ENCODE measurements at regions not wholly inside any gene's neighbourhood (a gene's known extent, or its start where the extent isn't known, plus 50 kb on each side); places are given as distances from the start of the nearest gene placed in this dataset.

DNA sequence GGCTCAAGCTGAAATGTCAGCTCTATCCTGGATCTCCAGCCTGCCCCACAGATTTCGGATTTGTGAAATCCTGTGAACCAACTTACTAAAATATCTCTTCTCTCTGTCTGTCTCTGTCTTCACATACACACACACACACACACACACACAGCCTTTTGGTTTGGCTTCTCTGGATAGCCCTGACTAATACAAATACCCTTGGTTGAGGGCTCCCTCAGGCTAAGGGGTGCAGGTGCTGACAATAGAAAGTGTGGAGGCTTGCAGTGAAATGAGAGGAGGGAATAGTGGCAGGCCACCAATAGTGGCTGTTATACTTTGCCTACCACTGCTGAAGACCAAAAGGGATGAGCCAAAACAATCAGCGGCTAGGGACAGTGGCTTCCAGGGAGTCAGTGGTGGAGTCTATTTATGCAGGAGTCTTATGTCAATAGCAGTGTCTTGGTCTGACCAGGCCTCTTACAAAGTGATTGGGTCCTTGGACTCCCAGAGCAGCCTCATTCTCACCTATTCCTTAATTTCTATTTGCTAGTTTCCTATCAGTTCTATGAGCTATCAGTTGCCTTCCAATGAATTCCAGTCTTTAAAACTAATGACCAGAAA, 93.2 kb upstream of the GAS1 start:
- TF ChIP-seq, protein P1, sequence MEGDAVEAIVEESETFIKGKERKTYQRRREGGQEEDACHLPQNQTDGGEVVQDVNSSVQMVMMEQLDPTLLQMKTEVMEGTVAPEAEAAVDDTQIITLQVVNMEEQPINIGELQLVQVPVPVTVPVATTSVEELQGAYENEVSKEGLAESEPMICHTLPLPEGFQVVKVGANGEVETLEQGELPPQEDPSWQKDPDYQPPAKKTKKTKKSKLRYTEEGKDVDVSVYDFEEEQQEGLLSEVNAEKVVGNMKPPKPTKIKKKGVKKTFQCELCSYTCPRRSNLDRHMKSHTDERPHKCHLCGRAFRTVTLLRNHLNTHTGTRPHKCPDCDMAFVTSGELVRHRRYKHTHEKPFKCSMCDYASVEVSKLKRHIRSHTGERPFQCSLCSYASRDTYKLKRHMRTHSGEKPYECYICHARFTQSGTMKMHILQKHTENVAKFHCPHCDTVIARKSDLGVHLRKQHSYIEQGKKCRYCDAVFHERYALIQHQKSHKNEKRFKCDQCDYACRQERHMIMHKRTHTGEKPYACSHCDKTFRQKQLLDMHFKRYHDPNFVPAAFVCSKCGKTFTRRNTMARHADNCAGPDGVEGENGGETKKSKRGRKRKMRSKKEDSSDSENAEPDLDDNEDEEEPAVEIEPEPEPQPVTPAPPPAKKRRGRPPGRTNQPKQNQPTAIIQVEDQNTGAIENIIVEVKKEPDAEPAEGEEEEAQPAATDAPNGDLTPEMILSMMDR (conservative IDR thresholded peaks at IDR 0.05), result no peak
- TF ChIP-seq EZH2 (IDR thresholded peaks at IDR 0.05; ENCODE audit: low read depth), result no peak
